HG03159 (cell line): ENCODE measurements at regions not wholly inside any gene's neighbourhood (a gene's known extent, or its start where the extent isn't known, plus 50 kb on each side); places are given as distances from the start of the nearest gene placed in this dataset.
"Not testable (repeated sequence)": the region's sequence is repeated elsewhere in the genome, so short reads cannot be mapped to it uniquely, and the experiment has no call there.

Experiments
- ATAC-seq: cut with Tn5 transposase; IDR thresholded peaks from one replicate; pipeline ENCODE4 v1.9.1; 2021; ENCODE audit warnings: mild to moderate bottlenecking, moderate library complexity; ENCODE audit not compliant: unreplicated experiment

DNA sequence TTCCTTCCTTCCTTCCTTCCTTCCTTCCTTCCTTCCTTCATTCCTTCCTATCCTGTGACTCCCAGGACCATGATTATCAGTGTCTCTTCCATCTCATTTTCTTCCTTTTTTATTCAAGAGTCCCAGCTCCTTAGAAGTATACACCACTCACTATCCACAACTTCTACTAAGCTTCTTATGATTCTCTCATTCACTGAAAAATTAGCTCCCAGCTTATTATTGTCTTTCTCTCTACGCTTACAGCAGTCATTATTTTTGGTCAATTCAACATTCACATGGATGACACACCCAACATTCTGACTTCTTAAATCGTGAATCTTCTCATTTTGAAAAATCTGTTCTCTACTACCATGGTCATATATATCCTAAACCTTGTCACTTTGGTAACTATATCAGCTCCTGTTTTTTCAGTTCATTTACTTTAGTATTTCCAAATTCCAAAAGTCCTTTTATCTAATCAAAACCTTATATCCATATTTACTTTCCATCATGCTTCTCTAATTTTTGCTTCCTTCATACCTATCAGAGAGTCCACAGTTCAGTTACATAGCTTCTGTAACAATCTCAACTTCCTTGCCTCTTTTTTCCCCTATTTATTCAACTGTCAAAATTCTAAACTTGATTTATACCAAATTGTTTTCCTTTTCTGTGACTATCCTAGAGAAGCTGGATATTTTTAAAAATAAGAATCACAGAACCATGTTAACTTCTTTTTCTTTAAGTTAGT lies 677.5 kb downstream of the RAPGEF2 start:
- no peak for ATAC-seq

DNA sequence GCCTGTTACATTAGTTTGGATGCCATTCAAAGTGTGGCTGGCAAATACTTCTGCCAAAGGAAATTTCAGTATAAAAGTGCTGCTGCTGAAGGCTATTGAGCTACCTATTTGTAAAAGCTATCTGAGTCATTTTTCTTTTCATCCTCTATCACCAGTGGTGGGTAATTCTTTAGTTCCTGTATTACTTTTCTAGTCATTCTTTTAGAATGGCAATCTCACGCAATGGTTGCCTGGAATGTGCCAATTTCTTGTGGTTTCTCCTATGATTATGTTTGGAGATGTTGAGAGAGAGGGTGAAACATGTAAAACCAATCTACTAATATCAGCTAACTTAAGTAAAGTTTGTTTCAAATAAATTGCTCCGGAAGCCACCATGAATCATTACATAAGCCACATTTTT lies 685.0 kb downstream of the RAPGEF2 start:
- ATAC-seq, result no peak

GRCh38 chr4:159791334-159791733 lies 688.5 kb downstream of the RAPGEF2 start:
- no peak for ATAC-seq

DNA sequence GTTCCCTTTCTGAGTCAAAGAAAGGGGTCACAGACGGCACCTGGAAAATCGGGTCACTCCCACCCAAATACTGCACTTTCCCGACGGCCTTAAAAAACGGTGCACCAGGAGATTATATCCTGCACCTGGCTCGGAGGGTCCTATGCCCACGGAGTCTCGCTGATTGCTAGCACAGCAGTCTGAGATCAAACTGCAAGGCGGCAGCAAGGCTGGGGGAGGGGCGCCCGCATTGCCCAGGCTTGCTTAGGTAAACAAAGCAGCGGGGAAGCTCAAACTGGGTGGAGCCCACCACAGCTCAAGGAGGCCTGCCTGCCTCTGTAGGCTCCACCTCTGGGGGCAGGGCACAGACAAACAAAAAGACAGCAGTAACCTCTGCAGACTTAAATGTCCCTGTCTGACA lies 701.7 kb downstream of the RAPGEF2 start:
- ATAC-seq, result not testable (repeated sequence)

- ATAC-seq, result no peak
Observed at GRCh38 chr4:159823743-159824142, 720.9 kb downstream of the RAPGEF2 start.

GRCh38 chr4:159828687-159829086 lies 725.8 kb downstream of the RAPGEF2 start:
- ATAC-seq, result no peak

DNA sequence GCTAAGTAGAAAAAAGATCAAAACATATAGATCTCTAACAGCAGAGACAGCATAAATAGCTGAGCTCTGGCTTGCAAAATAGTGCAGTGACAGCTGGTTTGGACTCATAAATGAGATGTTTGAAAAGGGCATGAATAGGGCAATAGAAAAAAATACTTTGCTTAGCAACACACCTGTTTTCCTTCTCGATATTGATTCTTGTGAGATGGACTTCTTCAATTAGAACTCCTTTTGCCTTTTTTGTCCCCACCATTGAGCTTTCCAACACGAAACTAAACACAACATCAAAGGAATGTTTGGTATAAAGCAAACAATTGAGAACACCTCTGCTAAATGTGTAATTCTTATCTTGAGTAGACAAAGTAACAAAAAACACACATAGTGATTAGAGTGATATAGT lies 726.3 kb downstream of the RAPGEF2 start:
- ATAC-seq, result no peak

DNA sequence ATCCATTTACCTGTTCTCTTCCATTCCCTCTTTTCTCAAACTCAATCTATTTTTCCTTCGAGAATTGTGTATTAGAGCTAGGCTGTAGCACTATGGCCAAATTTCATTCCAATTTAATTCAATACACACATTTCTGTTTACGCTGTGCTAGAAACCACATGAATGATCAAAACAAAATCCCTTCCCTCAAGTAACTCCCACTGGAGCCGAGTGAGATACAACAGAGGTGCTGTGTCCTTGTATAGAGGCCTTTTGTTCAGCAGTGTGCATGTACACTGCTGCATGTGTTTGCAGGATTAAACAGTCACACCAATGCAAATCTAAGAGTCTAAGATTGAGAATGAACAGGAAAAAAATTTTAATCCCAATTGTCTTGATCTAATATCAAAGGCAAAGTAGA lies 734.2 kb downstream of the RAPGEF2 start:
- ATAC-seq, result no peak

- no peak for ATAC-seq
Observed at GRCh38 chr4:159855731-159856130, 752.9 kb downstream of the RAPGEF2 start.

GRCh38 chr4:159856451-159856850 lies 753.6 kb downstream of the RAPGEF2 start:
- no peak for ATAC-seq

- ATAC-seq, result no peak
Observed at GRCh38 chr4:159859656-159860148, 756.8 kb downstream of the RAPGEF2 start.

- no peak for ATAC-seq
Observed at GRCh38 chr4:159860945-159861344, 758.1 kb downstream of the RAPGEF2 start.

GRCh38 chr4:159864337-159864736 lies 761.5 kb downstream of the RAPGEF2 start:
- no peak for ATAC-seq

DNA sequence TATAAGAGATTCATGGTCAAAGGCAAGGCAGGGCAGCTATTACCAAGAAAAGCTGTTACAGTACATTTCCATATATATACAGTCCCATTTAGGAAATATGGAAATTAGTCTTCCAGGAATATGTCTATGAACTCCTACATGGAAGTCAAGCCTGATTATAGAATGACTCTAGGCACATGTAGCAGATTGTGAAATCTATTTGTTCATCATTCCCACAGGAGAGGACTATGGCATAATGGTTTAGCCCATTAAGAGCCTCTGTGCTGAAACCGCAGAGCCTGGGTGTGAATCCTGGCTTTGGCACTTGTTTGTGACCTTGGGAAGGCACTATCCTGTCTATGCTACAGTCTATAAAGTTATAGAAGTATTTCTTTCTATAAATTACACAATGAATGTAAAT lies 764.8 kb downstream of the RAPGEF2 start:
- ATAC-seq, result no peak

DNA sequence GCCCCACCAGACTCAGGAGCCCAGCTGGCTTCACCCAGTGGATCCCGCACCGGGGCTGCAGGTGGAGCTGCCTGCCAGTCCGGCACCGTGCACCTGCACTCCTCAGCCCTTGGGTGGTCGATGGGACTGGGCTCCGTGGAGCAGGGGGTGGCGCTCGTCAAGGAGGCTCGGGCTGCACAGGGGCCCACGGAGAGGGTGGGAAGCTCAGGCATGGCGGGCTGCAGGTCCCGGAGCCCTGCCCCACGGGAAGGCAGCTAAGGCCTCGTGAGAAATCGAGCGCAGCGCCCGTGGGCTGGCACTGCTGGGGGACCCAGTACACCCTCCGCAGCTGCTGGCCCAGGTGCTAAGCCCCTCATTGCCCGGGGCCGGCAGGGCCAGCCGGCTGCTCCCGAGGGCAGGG lies 766.1 kb downstream of the RAPGEF2 start:
- ATAC-seq, result not testable (repeated sequence)

GRCh38 chr4:159871141-159871540 lies 768.3 kb downstream of the RAPGEF2 start:
- ATAC-seq, result no peak

DNA sequence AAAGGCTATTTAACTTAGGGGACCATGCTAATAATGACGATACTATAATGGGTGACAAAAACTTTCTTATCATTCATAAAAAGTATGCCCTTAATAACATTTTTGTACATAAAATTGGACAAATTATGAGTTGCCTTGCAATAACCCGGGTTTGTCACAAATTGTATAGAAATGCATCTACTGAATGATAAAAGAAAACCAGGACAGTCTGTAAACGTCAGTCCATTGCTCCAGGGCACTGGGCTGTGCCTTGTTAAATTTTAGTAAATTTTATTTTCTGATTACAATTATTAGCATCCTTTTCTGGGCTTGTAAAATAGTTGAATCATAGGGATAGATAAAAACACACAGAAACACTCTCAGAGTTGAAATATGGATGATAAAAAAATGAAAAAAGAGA lies 778.3 kb downstream of the RAPGEF2 start:
- ATAC-seq, result no peak

DNA sequence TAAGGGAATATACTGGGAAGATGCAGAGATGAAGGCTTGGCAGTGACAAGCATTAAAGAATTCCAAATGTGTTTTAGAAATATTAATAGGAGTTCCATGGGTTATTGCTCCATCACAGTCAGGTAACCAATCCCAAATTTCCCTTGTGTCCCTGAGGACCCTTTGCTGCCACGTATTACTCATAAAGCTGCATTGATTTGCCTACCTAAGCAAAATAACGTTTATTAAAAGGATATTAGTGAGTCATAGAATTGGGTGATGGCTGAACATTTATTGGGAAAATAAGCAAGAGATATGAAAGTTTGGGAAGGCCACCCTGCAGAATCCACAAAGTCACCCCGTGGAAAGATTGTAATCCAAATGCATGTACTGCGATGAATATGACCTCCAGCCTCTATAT lies 782.1 kb downstream of the RAPGEF2 start:
- ATAC-seq, result no peak

- ATAC-seq, result no peak
Observed at GRCh38 chr4:159899596-159899995, 796.7 kb downstream of the RAPGEF2 start.

DNA sequence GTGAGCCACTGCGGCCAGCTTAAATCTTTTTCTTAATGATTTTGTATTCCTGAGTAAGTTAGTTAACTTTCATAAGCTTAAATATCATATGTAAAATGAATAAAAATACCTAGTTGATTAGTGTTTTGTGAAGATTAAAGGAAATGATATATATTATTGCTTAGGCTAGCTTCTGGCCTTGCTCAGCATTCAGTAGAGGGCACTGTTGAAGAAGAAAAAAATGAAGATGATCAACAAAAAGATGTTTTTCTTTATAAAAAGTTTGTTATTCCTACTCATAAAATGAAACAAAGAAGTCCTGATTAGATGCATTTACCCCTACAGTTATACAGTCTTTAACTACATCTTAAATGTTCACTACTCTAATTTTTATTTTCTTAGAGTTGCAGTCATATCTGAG lies 797.7 kb downstream of the RAPGEF2 start:
- no peak for ATAC-seq

DNA sequence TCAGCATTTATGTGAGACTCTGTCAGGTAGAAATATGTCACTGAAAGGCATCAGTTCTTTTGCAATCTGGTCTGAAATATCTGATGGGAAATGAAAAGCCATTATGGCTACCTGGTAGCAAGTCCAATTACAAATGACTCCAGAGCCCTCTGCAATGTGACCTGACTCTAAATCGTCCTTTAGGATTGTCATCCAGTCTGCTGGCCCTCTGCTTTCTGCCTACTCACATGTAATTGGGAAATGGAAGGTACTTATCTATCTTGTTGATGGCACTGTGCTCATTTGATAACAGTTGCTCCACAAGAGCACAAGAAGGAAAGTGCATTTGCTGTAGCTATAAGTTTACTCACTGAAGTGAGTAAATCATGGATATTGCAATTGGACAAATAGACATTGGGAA lies 799.8 kb downstream of the RAPGEF2 start:
- no peak for ATAC-seq

DNA sequence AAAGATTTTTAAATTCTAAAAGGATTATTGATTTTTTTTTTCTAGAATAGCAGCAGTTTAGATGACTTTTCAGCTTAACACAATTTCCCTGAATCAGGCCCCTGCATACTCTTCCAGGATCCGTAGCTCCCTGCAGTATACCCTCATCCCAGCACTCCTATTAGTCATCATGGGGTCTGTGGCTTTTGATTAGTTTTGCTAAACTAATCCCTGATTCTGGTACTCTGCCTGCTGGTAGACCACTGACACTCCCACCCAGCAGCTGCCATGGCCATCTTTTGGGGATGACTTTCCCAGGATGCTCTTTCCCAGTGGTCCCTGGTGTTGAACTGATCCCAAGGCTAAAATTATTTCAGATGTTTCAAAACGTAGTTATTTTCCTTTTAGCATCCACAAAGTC lies 802.0 kb downstream of the RAPGEF2 start:
- no peak for ATAC-seq

GRCh38 chr4:159906051-159906450 lies 803.2 kb downstream of the RAPGEF2 start:
- no peak for ATAC-seq
